K562 (cell line): ENCODE measurements at regions not wholly inside any gene's neighbourhood (a gene's known extent, or its start where the extent isn't known, plus 50 kb on each side); places are given as distances from the start of the nearest gene placed in this dataset.

Source experiments
- ATAC-seq: fragments of 200-7000 bp; cut with Tn5 transposase; 3 replicates; pipeline ENCODE4 v1.9.1; 2020; ENCODE audit warnings: moderate library complexity
- BruUV-seq: library from RNA; stranded (reverse); fragments of 400-500 nt; replicated peaks from 2 replicates; lab custom pipeline; 2021; lab: Mats Ljungman, UMichigan
- CTCF ChIA-PET: fragments of 300-600 bp; formaldehyde crosslinking; extraction: SDS; loops from one replicate; lab custom pipeline; 2021; ENCODE audit warnings: low intra/inter-chr PET ratio; lab: Yijun Ruan, JAX
- POLR2A ChIA-PET: fragments of 300-600, 350-650 bp; sonication (Branson Sonifier 250); formaldehyde crosslinking; extraction: SDS; loops from one replicate; lab custom pipeline; 2021; ENCODE audit warnings: antibody characterized with exemption, inconsistent platforms; lab: Yijun Ruan, JAX
- DNase-seq, 4 experiments: peaks; one replicate each; pipeline versions ENCODE4 v3.0.0 to v3.0.0-alpha.2; 2011 to 2018; ENCODE audit warnings: low spot score in 3 of 4, mixed read lengths in 3 of 4; ENCODE audit errors: extremely low read depth in 1 of 4
- FAIRE-seq: peaks from 2 replicates; lab custom pipeline; 2011; peaks lifted over from hg19 to GRCh38; lab: Jason Lieb, UNC
- H2AFZ ChIP-seq: 2 replicates; pipeline ENCODE4 v1.6.0; 2011; ENCODE audit warnings: low read depth, low read length, control low read depth, inconsistent platforms
- H3K27ac ChIP-seq: fragments of 200-600 bp; 3 replicates; pipeline ENCODE4 v1.8.0; 2011; ENCODE audit warnings: low read depth, mild to moderate bottlenecking, control low read depth, inconsistent platforms, low read length, moderate library complexity, mixed read lengths; ENCODE audit errors: extremely low read depth
- H3K27me3 ChIP-seq, 2 experiments: fragments of 300-600 bp in 1 of 2; 2 replicates in 1 of 2; 3 replicates in 1 of 2; pipeline versions ENCODE4 v1.6.0 to v1.8.0; 2011; ENCODE audit warnings: inconsistent platforms in 2 of 2, low read length in 2 of 2, mild to moderate bottlenecking in 1 of 2, mixed read lengths in 1 of 2, moderate library complexity in 1 of 2; ENCODE audit not compliant: control insufficient read depth in 2 of 2, insufficient read depth in 2 of 2
- H3K36me3 ChIP-seq: fragments of 300-600 bp; 3 replicates; pipeline ENCODE4 v1.8.0; 2011; ENCODE audit warnings: mild to moderate bottlenecking, low read length, inconsistent platforms; ENCODE audit not compliant: control insufficient read depth, insufficient read depth
- H3K4me1 ChIP-seq, 2 experiments: fragments of 200-600 bp in 1 of 2; replicated peaks in 1 of 2; 2 replicates in 1 of 2; 3 replicates in 1 of 2; pipeline versions ENCODE4 v1.5.1 to v1.8.0; 2011; ENCODE audit warnings: inconsistent platforms in 2 of 2, low read length in 2 of 2, mild to moderate bottlenecking in 1 of 2, mixed read lengths in 1 of 2, moderate library complexity in 1 of 2; ENCODE audit not compliant: control insufficient read depth in 2 of 2, insufficient read depth in 2 of 2
- H3K4me2 ChIP-seq: 2 replicates; pipeline ENCODE4 v1.6.1; 2011; ENCODE audit warnings: low read length, control low read depth, inconsistent platforms, mixed read lengths; ENCODE audit not compliant: insufficient read depth
- H3K4me3 ChIP-seq: fragments of 200-600 bp; sonication (generic), shearing (Covaris generic); 2 replicates; pipeline ENCODE4 v1.5.1; 2016; ENCODE audit warnings: control low read depth, inconsistent platforms
- H3K79me2 ChIP-seq: fragments of 200-600 bp; 3 replicates; pipeline ENCODE4 v1.8.0; 2011; ENCODE audit warnings: low read length, inconsistent platforms; ENCODE audit not compliant: control insufficient read depth, insufficient read depth
- H3K9ac ChIP-seq, 2 experiments: 2 replicates each; pipeline versions ENCODE4 v1.6.0 to v1.6.1; 2011; ENCODE audit warnings: low read depth in 2 of 2, low read length in 2 of 2, control low read depth in 1 of 2, inconsistent platforms in 1 of 2, mild to moderate bottlenecking in 1 of 2, mixed read lengths in 1 of 2; ENCODE audit not compliant: insufficient read depth in 1 of 2
- H3K9me1 ChIP-seq: one replicate; pipeline ENCODE4 v1.6.0; 2011; ENCODE audit warnings: inconsistent platforms, mild to moderate bottlenecking, low read length, moderate library complexity; ENCODE audit not compliant: control insufficient read depth, insufficient read depth
- H3K9me3 ChIP-seq: replicated peaks from 2 replicates; pipeline ENCODE4 v1.5.1; 2011; ENCODE audit warnings: low read depth, low read length, inconsistent platforms; ENCODE audit not compliant: control insufficient read depth, insufficient read depth
- H4K20me1 ChIP-seq: replicated peaks from 2 replicates; pipeline ENCODE4 v1.6.1; 2011; ENCODE audit warnings: low read length, inconsistent platforms, mixed read lengths; ENCODE audit not compliant: control insufficient read depth, insufficient read depth
- BHLHE40 ChIP-seq: IDR thresholded peaks from 2 replicates; pipeline ENCODE4 v1.6.1; 2011; ENCODE audit warnings: low read length, improper control_type of control experiment
- EGR1 ChIP-seq: fragments of 450-650 bp; conservative IDR thresholded peaks from 2 replicates; pipeline ENCODE4 v1.6.1; 2017; ENCODE audit warnings: mild to moderate bottlenecking
- GABPB1 ChIP-seq: sonication (generic); formaldehyde crosslinking; IDR thresholded peaks from 2 replicates; pipeline ENCODE4 v1.8.0; 2022; ENCODE audit warnings: mild to moderate bottlenecking, missing genetic modification reagents
- HDAC2 ChIP-seq: fragments of 450-650 bp; IDR thresholded peaks from 2 replicates; pipeline ENCODE4 v1.6.1; 2016; ENCODE audit warnings: mild to moderate bottlenecking
- NEUROD1 ChIP-seq: fragments of 150-350 bp; IDR thresholded peaks from 2 replicates; pipeline ENCODE4 v1.6.1; 2014; ENCODE audit warnings: borderline replicate concordance, low read length, low read depth; ENCODE audit not compliant: partially characterized antibody
- PHF20 ChIP-seq: fragments of 450-650 bp; IDR thresholded peaks from 2 replicates; pipeline ENCODE4 v1.6.1; 2018; ENCODE audit not compliant: partially characterized antibody
- SMAD3 ChIP-seq: fragments of 450-650 bp; formaldehyde crosslinking; conservative IDR thresholded peaks from 2 replicates; pipeline ENCODE4 v1.4.0; 2020; ENCODE audit warnings: mild to moderate bottlenecking
- SMARCA4 ChIP-seq: fragments of 450-650 bp; IDR thresholded peaks from 2 replicates; pipeline ENCODE4 v1.6.1; 2016
- TSC22D4 ChIP-seq: fragments of 450-650 bp; IDR thresholded peaks from 2 replicates; pipeline ENCODE4 v1.6.1; 2016; ENCODE audit warnings: missing genetic modification characterization, missing biosample characterization, control low read depth
- ZFPM2 ChIP-seq: fragments of 250-450 bp; sonication (Bioruptor Pico); IDR thresholded peaks from 2 replicates; pipeline ENCODE4 v1.5.1; 2022; ENCODE audit warnings: mild to moderate bottlenecking
- ZNF24 ChIP-seq: fragments of 450-650 bp; IDR thresholded peaks from 2 replicates; pipeline ENCODE4 v1.6.1; 2016
- ZNF324 ChIP-seq: fragments of 250-450 bp; sonication (Bioruptor Pico); IDR thresholded peaks from 2 replicates; pipeline ENCODE4 v1.4.0; 2020; ENCODE audit warnings: mild to moderate bottlenecking
- WGBS: fragments of 100-300 bp; shearing (Covaris generic); methylation state at CpG from one replicate; pipeline ENCODE4 v1.1.6; 2016; ENCODE audit warnings: low coverage, mixed read lengths; ENCODE audit not compliant: insufficient coverage; ENCODE audit errors: missing lambda C conversion rate; 5-methylcytosine and 5-hydroxymethylcytosine counted together
- in situ Hi-C: fragments of 300-500 bp; cut with MboI; formaldehyde crosslinking; loops from 4 replicates; pipeline ENCODE4 v1.15.0; 2018; ENCODE audit warnings: inconsistent platforms, mixed read lengths
- intact Hi-C: fragments of 100-400 bp; cut with micrococcal nuclease; formaldehyde crosslinking; loops from 2 replicates; pipeline ENCODE4 v1.14.2; 2022
- TF ChIP-seq, protein P1 (sequence below): sonication (generic); formaldehyde crosslinking; IDR thresholded peaks from 2 replicates; pipeline ENCODE4 v1.8.0; 2022; ENCODE audit warnings: mild to moderate bottlenecking, missing genetic modification reagents, borderline replicate concordance
- TF ChIP-seq, protein P2 (sequence below): fragments of 450-650 bp; IDR thresholded peaks from 2 replicates; pipeline ENCODE4 v1.7.0; 2016; ENCODE audit warnings: borderline replicate concordance

DNA sequence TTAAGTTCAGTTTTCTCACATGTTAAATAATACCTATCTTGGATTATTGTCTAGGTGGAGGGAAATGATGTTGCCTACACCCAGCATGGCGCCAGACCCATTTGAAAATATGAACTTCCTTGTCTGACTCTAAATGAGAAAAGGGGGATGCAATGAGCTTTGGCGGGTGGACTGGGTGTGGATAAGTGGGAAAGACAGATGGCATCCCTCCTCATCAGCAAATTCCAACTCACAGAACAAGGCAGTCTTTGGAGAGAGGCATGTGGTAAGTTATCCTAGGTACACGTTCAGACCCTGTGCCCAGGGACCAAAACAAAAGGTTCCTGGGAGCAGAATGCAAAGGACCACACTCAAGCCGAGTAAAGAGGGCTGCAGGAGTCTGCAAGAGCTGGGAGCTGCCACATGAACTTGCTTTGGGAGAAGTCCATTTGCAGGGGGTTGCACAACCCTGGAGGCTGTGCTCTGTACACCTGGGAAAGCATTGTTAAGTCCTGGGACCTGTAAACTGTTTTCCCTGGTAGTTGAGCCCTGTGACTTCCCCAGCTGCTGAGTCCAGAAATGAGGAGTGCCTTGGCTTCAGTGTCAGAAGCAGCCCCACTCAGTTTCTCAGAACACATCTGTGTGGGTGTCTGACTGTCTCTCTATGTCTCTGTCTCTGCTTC, 102.3 kb upstream of the TPM1 start:
- H3K36me3 ChIP-seq: no peaks in the 10 kb centered on the region
- no peaks in the 10 kb centered on the region for H3K9me3 ChIP-seq
- H4K20me1 ChIP-seq: 0 out of 2 replicates have a peak, but pooled peaks cover 3% of the 10 kb centered on the region
- no peak overlapping the region for H3K4me3 ChIP-seq
- no peak for FAIRE-seq
- H3K27me3 ChIP-seq: peaks cover 12 to 55% of the 10 kb centered on the region in 2 experiments; a peak in 4 of 5 replicates
- no peak for DNase-seq
- H3K79me2 ChIP-seq: no peaks in the 10 kb centered on the region
- in situ Hi-C loops: no loop called here
- ChIA-PET CTCF (no interaction called here), POLR2A (interaction anchor here (0.5 kb wide), 1 partner anchor 94 kb away, joined by 3 read pairs; no protein-coding TSS in a partner anchor)
- H3K4me1 ChIP-seq: no peaks in the 10 kb centered on the region
- no peak overlapping the region for H3K27ac ChIP-seq
- no TSS peak for BruUV-seq
- H2AFZ ChIP-seq: no peak overlapping the region
- H3K4me2 ChIP-seq: no peak overlapping the region
- no peak overlapping the region for H3K9ac ChIP-seq
- no peak for ATAC-seq
- 0% methylated on average over 4 of the region's 4 CpGs for WGBS
- no peak for TF ChIP-seq PHF20
- no peak for TF ChIP-seq ZNF24
- no peak for TF ChIP-seq HDAC2
- no peak for TF ChIP-seq TSC22D4 (tag)
- TF ChIP-seq ZNF324 (CRISPR knock-in tag): no peak
- TF ChIP-seq ZFPM2 (CRISPR knock-in tag): no peak
- TF ChIP-seq GABPB1: no peak
- TF ChIP-seq SMARCA4: no peak
- TF ChIP-seq EGR1: no peak
- no peak for TF ChIP-seq SMAD3
- TF ChIP-seq, protein P1, sequence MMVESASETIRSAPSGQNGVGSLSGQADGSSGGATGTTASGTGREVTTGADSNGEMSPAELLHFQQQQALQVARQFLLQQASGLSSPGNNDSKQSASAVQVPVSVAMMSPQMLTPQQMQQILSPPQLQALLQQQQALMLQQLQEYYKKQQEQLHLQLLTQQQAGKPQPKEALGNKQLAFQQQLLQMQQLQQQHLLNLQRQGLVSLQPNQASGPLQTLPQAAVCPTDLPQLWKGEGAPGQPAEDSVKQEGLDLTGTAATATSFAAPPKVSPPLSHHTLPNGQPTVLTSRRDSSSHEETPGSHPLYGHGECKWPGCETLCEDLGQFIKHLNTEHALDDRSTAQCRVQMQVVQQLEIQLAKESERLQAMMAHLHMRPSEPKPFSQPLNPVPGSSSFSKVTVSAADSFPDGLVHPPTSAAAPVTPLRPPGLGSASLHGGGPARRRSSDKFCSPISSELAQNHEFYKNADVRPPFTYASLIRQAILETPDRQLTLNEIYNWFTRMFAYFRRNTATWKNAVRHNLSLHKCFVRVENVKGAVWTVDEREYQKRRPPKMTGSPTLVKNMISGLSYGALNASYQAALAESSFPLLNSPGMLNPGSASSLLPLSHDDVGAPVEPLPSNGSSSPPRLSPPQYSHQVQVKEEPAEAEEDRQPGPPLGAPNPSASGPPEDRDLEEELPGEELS: no peak
- no peak for TF ChIP-seq BHLHE40
- TF ChIP-seq, protein P2, sequence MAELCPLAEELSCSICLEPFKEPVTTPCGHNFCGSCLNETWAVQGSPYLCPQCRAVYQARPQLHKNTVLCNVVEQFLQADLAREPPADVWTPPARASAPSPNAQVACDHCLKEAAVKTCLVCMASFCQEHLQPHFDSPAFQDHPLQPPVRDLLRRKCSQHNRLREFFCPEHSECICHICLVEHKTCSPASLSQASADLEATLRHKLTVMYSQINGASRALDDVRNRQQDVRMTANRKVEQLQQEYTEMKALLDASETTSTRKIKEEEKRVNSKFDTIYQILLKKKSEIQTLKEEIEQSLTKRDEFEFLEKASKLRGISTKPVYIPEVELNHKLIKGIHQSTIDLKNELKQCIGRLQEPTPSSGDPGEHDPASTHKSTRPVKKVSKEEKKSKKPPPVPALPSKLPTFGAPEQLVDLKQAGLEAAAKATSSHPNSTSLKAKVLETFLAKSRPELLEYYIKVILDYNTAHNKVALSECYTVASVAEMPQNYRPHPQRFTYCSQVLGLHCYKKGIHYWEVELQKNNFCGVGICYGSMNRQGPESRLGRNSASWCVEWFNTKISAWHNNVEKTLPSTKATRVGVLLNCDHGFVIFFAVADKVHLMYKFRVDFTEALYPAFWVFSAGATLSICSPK: no peak
- no peak for TF ChIP-seq NEUROD1
- no peaks in the 10 kb centered on the region for H3K9me1 ChIP-seq
- intact Hi-C loops: no loop called here
